ENCODE measurements at regions not wholly inside any gene's neighbourhood (a gene's known extent, or its start where the extent isn't known, plus 50 kb on each side); places are given as distances from the start of the nearest gene placed in this dataset.

DNA sequence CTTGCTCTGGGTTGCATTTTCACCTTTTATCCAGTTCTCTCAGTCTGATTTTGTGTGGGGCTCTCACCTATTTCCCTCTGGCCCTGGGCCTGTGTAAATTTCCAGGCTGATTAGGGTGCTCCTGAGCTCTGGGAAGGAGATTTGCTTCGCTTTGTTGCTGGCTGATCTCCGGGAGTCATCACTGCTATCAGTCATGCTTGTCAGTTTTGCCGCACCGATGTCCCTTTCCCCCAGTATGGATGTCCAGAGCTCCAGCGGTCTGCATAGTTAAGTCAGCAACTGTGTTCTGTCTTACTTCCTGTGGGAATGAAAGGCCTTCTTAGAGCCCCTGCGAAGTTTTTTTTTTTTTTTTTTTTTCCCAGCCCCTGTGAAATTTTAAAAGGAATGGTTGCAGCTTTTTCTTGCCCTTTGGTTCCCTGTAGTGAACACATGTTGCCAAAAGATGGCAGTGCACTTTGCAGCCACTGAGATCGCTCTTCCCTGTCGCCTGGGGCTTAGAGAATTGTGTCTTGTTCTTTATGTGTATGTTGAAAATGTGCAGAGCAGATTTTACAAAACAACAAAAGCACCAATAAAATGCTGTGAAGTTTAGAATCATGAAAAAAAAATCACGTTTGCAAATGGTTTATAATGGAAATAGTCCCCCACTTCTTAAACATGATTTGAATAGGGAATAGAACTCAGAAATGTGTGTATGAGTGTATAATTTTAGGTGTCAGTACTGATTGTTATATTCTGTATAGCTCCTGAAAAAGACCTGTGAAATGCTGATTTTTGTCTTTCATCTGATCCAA is 109.1 kb upstream of the SLC4A4 start:
- TF ChIP-seq CTCF (IDR thresholded peaks at IDR 0.05; ENCODE audit: low read depth, low read length, missing control alignments), result peak; percentile 68
- no peak for DNase-seq (ENCODE audit: low read depth)
- no peak overlapping the region for H3K4me3 ChIP-seq (ENCODE audit: low read depth, low read length)

- no peak overlapping the region for H3K4me3 ChIP-seq (ENCODE audit: low read depth, low read length)
- TF ChIP-seq CTCF (IDR thresholded peaks at IDR 0.05; ENCODE audit: low read depth, low read length, missing control alignments), result no peak
- no peak for DNase-seq (ENCODE audit: low read depth)
Observed at GRCh38 chr4:71230271-71231128, 108.3 kb upstream of the SLC4A4 start.

DNA sequence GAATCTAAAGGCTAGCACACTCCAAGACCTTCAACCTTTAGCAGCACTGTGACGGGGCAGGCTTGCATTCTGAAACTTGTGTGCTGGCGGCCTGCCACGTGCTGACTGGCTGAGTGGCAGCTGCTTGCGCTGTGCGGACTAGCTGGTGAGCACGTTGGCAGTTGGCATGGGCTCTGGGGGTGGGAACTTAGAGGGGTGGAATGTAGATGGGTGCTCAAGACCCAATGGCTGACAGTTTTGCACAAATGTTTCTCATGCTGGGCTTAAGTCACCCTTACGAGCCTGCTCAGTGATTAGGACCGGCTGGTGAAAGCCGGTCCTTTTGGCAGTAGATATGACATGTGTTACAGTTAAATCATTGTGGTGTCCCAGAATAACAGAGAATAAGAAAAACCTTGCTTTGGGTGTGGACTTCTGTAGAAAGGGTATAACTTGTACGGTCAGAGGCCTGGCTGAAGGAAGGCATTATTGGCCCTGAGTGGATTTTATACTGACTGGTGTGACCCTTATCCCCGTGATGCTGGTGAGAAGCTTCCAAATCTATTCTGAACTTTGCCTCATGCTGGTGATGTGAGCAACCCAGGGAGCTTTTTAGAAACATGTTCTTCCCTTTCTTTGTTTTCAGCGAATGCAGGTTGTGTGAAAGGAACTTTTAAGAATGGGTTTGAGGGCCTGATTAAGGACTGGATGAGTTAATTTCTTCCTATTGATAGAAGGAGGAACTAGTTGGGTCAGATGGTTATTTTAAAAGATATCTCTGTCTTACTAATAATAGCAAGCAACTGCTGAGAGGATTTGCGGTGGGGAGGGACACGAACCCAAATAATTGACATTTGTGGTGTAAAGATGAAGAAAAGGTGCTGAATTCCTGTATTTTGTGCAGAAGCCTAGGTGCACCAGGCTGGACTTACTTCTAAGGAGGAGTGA is 107.4 kb upstream of the SLC4A4 start:
- DNase-seq (ENCODE audit: low read depth), result no peak
- no peak for TF ChIP-seq CTCF (IDR thresholded peaks at IDR 0.05; ENCODE audit: low read depth, low read length, missing control alignments)
- H3K4me3 ChIP-seq (ENCODE audit: low read depth, low read length), result no peak overlapping the region

- no peak for TF ChIP-seq CTCF (IDR thresholded peaks at IDR 0.05; ENCODE audit: low read depth, low read length, missing control alignments)
- H3K4me3 ChIP-seq (ENCODE audit: low read depth, low read length), result no peak overlapping the region
- DNase-seq (ENCODE audit: low read depth), result no peak
Observed at GRCh38 chr4:71232056-71232430, 106.8 kb upstream of the SLC4A4 start.

DNA sequence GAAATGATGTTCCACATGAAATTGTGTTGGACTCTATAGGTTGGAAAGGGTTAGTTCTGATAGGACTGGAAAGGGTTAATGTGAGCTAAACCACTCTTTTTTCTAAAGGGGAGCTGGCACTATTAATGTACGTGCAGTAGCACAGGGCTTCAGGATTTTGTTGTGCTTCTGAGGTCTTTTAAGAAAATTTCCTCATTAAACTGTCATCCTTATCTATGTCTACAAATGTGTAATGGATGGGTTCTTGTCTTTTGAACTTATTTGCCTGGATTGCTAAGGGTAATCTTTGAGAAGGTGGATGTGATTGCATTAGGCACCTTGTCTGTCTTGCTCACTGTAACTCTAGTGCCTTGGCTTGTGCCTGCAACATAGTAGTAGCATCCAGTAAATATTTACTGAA is 106.0 kb upstream of the SLC4A4 start:
- no peak for TF ChIP-seq CTCF (IDR thresholded peaks at IDR 0.05; ENCODE audit: low read depth, low read length, missing control alignments)
- no peak for DNase-seq (ENCODE audit: low read depth)
- H3K4me3 ChIP-seq (ENCODE audit: low read depth, low read length), result no peak overlapping the region

DNA sequence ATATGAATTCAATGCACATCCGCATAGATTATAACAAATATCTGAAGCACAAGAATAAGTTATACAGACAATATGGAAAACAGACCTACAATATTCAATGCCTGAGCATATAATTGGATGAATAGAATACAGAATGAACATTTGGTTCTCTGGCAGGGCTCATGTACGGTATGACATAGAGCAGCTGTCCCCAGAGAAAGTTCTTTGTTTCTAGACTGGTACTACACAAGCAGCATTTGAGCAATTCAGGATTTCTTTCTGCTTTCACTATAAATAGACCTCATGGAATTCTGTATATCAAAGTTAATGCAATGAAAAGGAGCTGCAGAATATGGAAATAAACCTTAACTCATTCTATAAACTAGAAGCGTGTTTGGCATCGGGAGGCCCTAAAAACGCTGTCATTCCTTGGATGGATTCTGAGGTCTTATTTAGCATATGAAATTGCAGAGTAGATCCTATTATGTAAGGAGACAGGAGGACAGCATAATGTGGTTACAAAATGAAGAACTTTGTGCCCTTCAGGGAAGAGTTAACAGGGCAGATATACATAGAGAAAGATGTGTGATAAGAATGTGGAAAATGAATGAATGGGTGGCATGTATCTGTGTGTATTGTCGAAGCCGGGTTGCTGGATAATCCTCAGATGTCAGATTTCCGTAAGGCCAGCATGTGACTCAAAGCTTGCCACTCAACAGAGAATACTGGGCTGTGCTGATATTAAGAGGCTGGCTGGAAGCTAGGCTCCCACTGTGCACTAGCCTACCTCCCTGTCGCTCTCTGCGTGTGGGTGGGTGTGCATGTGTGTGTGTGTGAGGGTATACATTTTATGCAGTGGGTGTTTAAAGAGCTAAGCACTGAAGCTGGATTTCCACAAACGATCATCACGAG is 103.3 kb upstream of the SLC4A4 start:
- TF ChIP-seq CTCF (IDR thresholded peaks at IDR 0.05; ENCODE audit: low read depth, low read length, missing control alignments), result no peak
- DNase-seq (ENCODE audit: low read depth), result no peak
- H3K4me3 ChIP-seq (ENCODE audit: low read depth, low read length), result no peak overlapping the region

Data from GM12864 (cell line).